Stomach smooth muscle (tissue), 2 donors: ENCODE measurements at regions not wholly inside any gene's neighbourhood (a gene's known extent, or its start where the extent isn't known, plus 50 kb on each side); places are given as distances from the start of the nearest gene placed in this dataset.

Experiments
- H3K27ac ChIP-seq: one replicate; pipeline ENCODE4 v1.7.0; 2013; ENCODE audit warnings: mild to moderate bottlenecking, low read length, inconsistent platforms
- H3K27me3 ChIP-seq, 2 donors: one replicate each; pipeline ENCODE4 v1.7.0; 2013; ENCODE audit warnings: low read length in 2 of 2; ENCODE audit not compliant: insufficient read depth in 2 of 2, control insufficient read depth in 1 of 2
- H3K36me3 ChIP-seq, 2 donors: one replicate each; pipeline ENCODE4 v1.7.0; 2013; ENCODE audit warnings: low read length in 2 of 2; ENCODE audit not compliant: control insufficient read depth in 2 of 2, insufficient read depth in 2 of 2
- H3K4me1 ChIP-seq: one replicate; pipeline ENCODE4 v1.7.0; 2013; ENCODE audit warnings: low read length; ENCODE audit not compliant: control insufficient read depth, insufficient read depth
- H3K4me3 ChIP-seq, 2 donors: one replicate each; pipeline ENCODE4 v1.7.0; 2013; ENCODE audit warnings: low read length in 2 of 2
- H3K9ac ChIP-seq, 2 donors: one replicate each; pipeline ENCODE4 v1.7.0; 2013; ENCODE audit warnings: low read length in 2 of 2, mild to moderate bottlenecking in 1 of 2
- H3K9me3 ChIP-seq, 2 donors: one replicate each; pipeline ENCODE4 v1.7.0; 2013; ENCODE audit warnings: low read length in 2 of 2; ENCODE audit not compliant: control insufficient read depth in 2 of 2
- donor health status: healthy.
- donor health status: Pancreatic carcinoma.

- no peaks in the 10 kb centered on the region for H3K4me1 ChIP-seq
- H3K4me3 ChIP-seq = no peak overlapping the region
- H3K36me3 ChIP-seq = no peaks in the 10 kb centered on the region
- no peaks in the 10 kb centered on the region for H3K9me3 ChIP-seq
- H3K27me3 ChIP-seq = no peaks in the 10 kb centered on the region
- no peak overlapping the region for H3K27ac ChIP-seq
- H3K9ac ChIP-seq = no peak overlapping the region
Measured at GRCh38 chr3:76061654-76062053, 276.3 kb upstream of the ZNF717 start.

DNA sequence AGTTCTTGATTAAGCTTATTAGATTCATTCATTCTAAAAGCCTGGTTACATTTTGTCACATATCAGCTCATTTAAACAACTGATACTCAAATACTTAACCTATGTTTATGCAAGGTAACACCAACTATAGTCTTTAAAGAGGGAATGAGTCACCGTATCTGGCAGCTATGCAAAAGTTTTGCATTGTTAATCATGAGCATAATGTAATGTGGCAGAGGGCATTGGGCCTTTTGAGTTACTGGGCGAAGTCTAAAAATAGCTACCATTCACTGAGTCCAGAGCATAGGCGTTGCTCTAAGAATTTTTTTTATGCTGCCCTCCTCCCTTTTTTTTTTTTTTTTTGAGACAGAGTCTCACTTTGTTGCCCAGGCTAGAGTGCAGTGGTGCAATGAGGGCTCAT, 277.7 kb upstream of the ZNF717 start:
- no peak overlapping the region for H3K4me3 ChIP-seq
- no peaks in the 10 kb centered on the region for H3K4me1 ChIP-seq
- no peaks in the 10 kb centered on the region for H3K9me3 ChIP-seq
- no peak overlapping the region for H3K27ac ChIP-seq
- H3K9ac ChIP-seq = no peak overlapping the region
- H3K36me3 ChIP-seq = no peaks in the 10 kb centered on the region
- no peaks in the 10 kb centered on the region for H3K27me3 ChIP-seq

GRCh38 chr3:76063811-76064210, 278.5 kb upstream of the ZNF717 start:
- Histone ChIP-seq H3K9ac (no peak overlapping the region), H3K27ac (no peak overlapping the region), H3K27me3 (no peaks in the 10 kb centered on the region), H3K9me3 (no peaks in the 10 kb centered on the region), H3K4me3 (no peak overlapping the region), H3K4me1 (no peaks in the 10 kb centered on the region), H3K36me3 (no peaks in the 10 kb centered on the region)

- no peaks in the 10 kb centered on the region for H3K4me1 ChIP-seq
- no peaks in the 10 kb centered on the region for H3K9me3 ChIP-seq
- H3K9ac ChIP-seq = no peak overlapping the region
- no peak overlapping the region for H3K27ac ChIP-seq
- no peak overlapping the region for H3K4me3 ChIP-seq
- H3K36me3 ChIP-seq = no peaks in the 10 kb centered on the region
- no peaks in the 10 kb centered on the region for H3K27me3 ChIP-seq
Measured at GRCh38 chr3:76065964-76066363, 280.6 kb upstream of the ZNF717 start.

DNA sequence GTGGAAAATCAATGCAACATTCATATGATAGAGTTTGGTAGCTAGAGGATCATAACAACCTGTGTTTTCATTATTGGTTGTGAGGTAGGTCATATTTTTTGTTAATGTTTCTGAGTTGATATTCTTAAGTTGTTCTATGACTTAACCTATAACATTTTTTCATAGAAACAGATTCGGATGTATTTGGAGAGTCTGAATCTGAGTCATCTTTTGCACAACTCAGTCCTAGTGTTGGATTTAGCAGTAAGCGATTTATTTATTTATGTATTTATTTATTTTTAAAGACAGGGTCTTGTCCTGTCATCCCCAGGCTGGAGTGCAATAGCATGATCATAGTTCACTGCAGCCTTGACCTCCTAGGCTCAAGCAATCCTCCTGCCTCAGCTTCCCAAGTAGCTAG, 292.8 kb upstream of the ZNF717 start:
- H3K9ac ChIP-seq = no peak overlapping the region
- no peaks in the 10 kb centered on the region for H3K4me1 ChIP-seq
- H3K27me3 ChIP-seq = no peaks in the 10 kb centered on the region
- H3K36me3 ChIP-seq = no peaks in the 10 kb centered on the region
- peaks cover 0 to 5% of the 10 kb centered on the region in 2 donors for H3K9me3 ChIP-seq
- H3K4me3 ChIP-seq = no peak overlapping the region
- no peak overlapping the region for H3K27ac ChIP-seq

- Histone ChIP-seq H3K4me1 (no peaks in the 10 kb centered on the region), H3K9me3 (peaks cover 0 to 3% of the 10 kb centered on the region in 2 donors), H3K4me3 (no peak overlapping the region), H3K36me3 (no peaks in the 10 kb centered on the region), H3K9ac (no peak overlapping the region), H3K27me3 (no peaks in the 10 kb centered on the region), H3K27ac (no peak overlapping the region)
Measured at GRCh38 chr3:76083992-76084391, 298.6 kb upstream of the ZNF717 start.

GRCh38 chr3:76096036-76096435, 310.7 kb upstream of the ZNF717 start:
- H3K9ac ChIP-seq = no peak overlapping the region
- no peaks in the 10 kb centered on the region for H3K27me3 ChIP-seq
- H3K27ac ChIP-seq = no peak overlapping the region

GRCh38 chr3:76096836-76097588, 311.7 kb upstream of the ZNF717 start:
- Histone ChIP-seq H3K36me3 (no peaks in the 10 kb centered on the region), H3K27me3 (no peaks in the 10 kb centered on the region), H3K4me3 (no peak overlapping the region), H3K4me1 (no peaks in the 10 kb centered on the region), H3K9me3 (no peaks in the 10 kb centered on the region), H3K27ac (no peak overlapping the region), H3K9ac (no peak overlapping the region)

More at GRCh38 chr3:76096036-76096435, 310.7 kb upstream of the ZNF717 start:
- Histone ChIP-seq H3K36me3 (no peaks in the 10 kb centered on the region), H3K4me3 (no peak overlapping the region), H3K4me1 (no peaks in the 10 kb centered on the region), H3K9me3 (no peaks in the 10 kb centered on the region)

GRCh38 chr3:76097589-76097969, 312.2 kb upstream of the ZNF717 start:
- Histone ChIP-seq H3K36me3 (no peaks in the 10 kb centered on the region), H3K4me3 (no peak overlapping the region), H3K9ac (no peak overlapping the region), H3K27ac (no peak overlapping the region), H3K27me3 (no peaks in the 10 kb centered on the region), H3K4me1 (no peaks in the 10 kb centered on the region), H3K9me3 (no peaks in the 10 kb centered on the region)

- no peak overlapping the region for H3K9ac ChIP-seq
Measured at GRCh38 chr3:76099956-76100355, 314.6 kb upstream of the ZNF717 start.

GRCh38 chr3:76107935-76108570, 322.7 kb upstream of the ZNF717 start:
- Histone ChIP-seq H3K27me3 (no peaks in the 10 kb centered on the region), H3K9me3 (no peaks in the 10 kb centered on the region), H3K9ac (no peak overlapping the region), H3K4me1 (no peaks in the 10 kb centered on the region), H3K4me3 (no peak overlapping the region), H3K27ac (no peak overlapping the region), H3K36me3 (no peaks in the 10 kb centered on the region)

More at GRCh38 chr3:76099956-76100355, 314.6 kb upstream of the ZNF717 start:
- H3K9me3 ChIP-seq = no peaks in the 10 kb centered on the region
- H3K27ac ChIP-seq = no peak overlapping the region
- no peaks in the 10 kb centered on the region for H3K4me1 ChIP-seq
- H3K4me3 ChIP-seq = no peak overlapping the region
- no peaks in the 10 kb centered on the region for H3K36me3 ChIP-seq
- H3K27me3 ChIP-seq = no peaks in the 10 kb centered on the region
